Activated naive CD4-positive, alpha-beta T cell treated with anti-CD3 and anti-CD28 coated beads, Interleukin-2, amount 50 U/mL, for 16 hours (primary cell): ENCODE measurements at regions not wholly inside any gene's neighbourhood (a gene's known extent, or its start where the extent isn't known, plus 50 kb on each side); places are given as distances from the start of the nearest gene placed in this dataset.
"Not testable (repeated sequence)": the region's sequence is repeated elsewhere in the genome, so short reads cannot be mapped to it uniquely, and the experiment has no call there.

Source experiments
- DNase-seq: peaks from one replicate; pipeline ENCODE4 v3.0.0-alpha.2; 2020

GRCh38 chr4:18689308-18690115, 668.0 kb upstream of the LCORL start:
- peak; percentile 12 for DNase-seq

DNA sequence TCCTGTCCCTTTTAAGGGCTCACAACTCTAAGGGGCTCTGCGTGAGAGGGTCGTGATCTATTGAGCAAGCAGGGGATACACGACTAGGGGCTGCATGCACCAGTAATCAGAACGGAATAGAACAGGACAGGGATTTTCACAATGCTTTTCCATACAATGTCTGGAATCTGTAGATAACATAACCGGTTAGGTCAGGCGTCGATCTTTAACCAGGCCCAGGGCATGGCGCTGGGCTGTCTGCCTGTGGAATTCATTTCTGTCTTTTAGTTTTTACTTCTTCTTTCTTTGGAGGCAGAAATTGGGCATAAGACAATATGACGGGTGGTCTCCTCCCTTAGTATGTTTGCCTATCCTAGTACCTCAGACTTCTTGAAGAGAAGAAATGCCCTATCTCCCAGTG, 666.8 kb upstream of the LCORL start:
- DNase-seq, result not testable (repeated sequence)

- DNase-seq, result no peak
Observed at GRCh38 chr4:18686338-18687037, 664.9 kb upstream of the LCORL start.

GRCh38 chr4:18684932-18685331, 663.4 kb upstream of the LCORL start:
- no peak for DNase-seq

DNA sequence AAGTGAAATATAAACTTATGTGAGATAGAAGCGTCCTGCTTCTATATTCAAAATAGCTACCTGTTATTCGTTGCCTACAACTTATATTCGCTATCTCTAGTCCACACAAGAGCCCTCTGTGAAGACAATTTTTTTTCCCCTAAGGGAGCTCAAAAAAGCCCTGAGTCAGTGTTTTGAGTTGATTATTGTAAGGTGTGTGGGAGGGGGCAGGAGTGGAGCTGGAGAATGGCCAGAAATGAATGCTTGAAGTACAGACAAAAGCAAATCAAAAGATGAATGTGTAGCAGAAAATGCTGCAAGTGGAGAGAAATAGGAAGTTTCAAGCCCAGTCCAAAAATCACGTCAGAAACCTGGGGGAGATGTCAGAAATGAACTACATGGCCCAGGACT, 655.0 kb upstream of the LCORL start:
- DNase-seq, result no peak

DNA sequence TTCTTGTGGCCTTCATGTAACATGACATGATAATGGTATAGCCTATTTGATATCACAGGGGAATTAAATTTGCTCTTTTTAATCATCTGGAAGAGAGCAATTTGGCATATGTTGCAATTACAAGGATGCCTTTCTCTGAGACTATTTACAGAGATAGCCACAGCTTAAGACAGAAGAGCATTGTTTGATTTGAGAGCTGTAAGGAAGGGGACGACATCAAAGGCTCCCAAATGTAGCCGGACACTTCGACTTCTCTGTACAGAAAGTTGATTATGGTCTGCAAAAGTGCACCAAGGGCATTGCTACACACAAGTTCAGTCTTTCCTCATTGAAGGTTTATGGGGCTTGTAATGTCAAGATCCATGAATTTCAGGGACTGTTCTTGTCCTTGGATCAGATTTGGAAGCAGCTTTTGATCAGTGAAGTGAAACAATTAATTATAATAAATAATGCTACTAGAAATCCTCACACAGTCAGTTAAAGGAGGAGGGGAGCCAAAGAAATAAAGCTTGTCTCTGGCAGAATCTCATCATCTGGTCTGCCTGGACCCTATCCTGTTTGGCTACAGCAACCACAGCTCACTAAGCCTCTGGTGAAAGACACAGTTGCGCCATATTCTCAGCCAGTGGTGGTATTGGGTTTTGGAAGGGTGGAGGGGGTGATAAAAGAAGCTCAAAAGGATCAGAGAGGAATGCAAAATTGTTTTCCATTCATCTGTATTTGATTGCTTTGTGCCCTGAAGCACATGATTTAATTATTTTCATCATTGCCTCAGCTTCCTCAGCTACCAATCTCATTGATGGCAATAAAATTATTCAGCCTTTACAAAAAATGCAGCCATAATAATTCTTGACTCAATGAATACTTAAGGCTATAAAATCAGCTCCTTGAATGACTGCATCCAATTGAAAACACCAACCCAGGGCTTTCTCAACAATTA, 654.3 kb upstream of the LCORL start:
- DNase-seq, result no peak

DNA sequence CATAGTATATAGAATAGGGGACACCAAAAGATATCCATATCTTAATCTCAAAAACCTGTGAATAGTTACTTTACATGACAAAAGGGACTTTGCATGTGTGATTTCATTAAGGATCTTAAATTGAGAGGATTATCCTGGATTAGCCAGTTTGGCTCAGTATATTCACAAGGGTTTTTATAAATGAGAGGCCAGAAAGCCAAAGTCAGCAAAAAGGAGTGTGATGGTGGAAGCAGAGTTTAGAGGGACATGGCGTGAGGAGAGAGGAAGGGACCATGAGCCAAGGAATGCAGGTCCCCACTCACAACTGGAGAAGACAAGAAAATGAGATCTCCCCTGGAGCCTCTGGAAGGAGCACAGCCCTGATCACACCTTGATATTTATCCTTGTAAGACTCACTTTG, 648.5 kb upstream of the LCORL start:
- DNase-seq, result no peak

DNA sequence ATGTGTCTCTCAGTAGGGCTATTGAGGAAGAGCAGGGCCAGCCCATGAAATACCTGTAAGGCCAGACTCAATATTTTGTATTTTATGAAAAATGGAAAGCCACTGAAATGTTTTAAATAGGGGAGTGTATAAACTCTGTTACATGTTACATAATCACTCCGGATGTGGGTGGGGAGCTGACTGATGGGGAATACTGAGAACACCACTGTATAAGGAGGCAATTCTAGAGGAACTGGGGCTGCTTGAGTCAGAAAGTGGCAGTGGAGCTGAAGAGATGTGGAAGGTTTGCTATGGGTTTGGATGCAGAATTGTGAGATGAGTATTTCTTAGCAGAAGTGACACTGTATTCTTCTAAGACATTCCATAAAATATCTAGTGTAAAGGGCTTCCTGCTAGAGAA, 647.8 kb upstream of the LCORL start:
- DNase-seq, result no peak

- no peak for DNase-seq
Observed at GRCh38 chr4:18666322-18666721, 644.8 kb upstream of the LCORL start.

DNA sequence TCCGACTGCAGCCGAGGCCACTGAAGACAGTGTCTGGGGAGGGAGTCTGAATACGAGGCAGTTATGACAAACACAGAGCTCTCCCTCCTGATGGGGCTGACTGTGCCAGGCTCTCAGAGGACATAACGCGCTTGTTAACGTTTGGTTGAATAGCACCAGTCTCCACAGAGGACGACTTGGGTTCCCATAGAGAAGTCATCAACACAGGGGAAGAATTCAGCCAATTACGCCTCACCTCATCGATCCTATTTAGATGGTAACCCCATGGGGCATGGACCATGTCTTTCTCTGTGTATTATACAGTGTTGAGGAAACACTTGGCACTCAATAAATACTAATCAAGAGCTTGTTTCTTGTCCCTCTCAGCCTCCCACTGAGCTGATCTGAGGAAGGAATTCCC, 642.6 kb upstream of the LCORL start:
- DNase-seq, result no peak

DNA sequence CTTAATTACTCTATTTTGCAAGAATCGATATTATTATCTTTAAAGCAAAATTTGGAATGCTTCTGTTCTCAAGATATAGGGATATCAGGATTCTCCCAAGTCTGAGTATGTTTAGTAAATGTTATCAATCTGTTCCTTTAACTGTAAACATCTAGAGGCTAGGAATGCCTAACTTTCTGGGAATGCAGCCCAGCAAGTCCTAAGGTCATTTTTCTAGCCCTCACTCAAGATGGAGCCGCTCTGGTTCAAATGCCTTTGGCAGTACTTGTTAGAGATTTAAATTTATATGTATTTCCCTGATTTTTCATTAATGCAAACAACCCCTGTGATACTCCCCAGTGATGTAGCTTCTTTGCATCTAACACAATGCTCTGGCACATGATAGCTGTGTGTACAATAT, 623.8 kb upstream of the LCORL start:
- no peak for DNase-seq

DNA sequence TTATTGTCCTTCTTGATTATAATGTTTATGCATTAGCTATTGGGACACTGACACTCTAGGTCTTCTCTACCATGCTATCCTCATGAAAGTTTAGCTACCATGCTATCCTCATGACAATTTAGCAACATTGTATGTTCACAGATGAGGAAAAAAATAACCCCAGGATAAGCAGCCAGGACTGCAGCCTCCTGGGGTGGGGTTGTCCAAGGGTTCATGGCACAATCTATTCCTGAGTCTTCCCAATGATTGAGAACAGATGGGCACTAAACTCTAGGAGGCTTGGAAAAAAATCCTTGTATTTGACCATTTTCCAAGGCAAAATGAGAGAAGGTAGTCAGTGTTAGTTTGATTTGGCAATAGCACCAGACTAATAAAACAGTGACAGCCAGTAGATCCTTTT, 619.8 kb upstream of the LCORL start:
- DNase-seq, result no peak

- no peak for DNase-seq
Observed at GRCh38 chr4:18638031-18638430, 616.5 kb upstream of the LCORL start.

GRCh38 chr4:18636001-18636585, 614.5 kb upstream of the LCORL start:
- no peak for DNase-seq

DNA sequence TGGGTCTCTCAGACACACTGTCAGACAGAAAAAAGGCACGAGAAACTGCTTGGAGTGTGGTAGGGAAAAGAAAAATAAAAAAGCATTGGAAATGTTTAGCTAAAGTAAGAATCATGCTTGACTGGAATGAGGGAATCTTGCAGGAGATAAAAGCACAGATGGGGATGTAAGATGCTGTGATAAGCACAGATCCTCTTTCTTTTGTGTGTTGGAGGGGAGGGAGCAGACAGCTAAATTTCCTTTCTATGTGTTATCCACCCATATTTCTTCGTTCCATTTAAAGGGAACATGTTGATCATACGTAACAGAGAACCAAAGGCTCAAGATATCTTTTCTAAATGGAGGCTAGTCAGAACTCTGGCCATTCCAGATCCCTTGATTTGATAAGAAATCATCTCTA, 614.0 kb upstream of the LCORL start:
- DNase-seq, result no peak

- no peak for DNase-seq
Observed at GRCh38 chr4:18631586-18631985, 610.0 kb upstream of the LCORL start.

- DNase-seq, result no peak
Observed at GRCh38 chr4:18630218-18631110, 608.9 kb upstream of the LCORL start.

- no peak for DNase-seq
Observed at GRCh38 chr4:18627447-18628005, 606.0 kb upstream of the LCORL start.

GRCh38 chr4:18626996-18627395, 605.4 kb upstream of the LCORL start:
- no peak for DNase-seq

GRCh38 chr4:18626366-18626765, 604.8 kb upstream of the LCORL start:
- no peak for DNase-seq

GRCh38 chr4:18621186-18621585, 599.6 kb upstream of the LCORL start:
- DNase-seq, result no peak

DNA sequence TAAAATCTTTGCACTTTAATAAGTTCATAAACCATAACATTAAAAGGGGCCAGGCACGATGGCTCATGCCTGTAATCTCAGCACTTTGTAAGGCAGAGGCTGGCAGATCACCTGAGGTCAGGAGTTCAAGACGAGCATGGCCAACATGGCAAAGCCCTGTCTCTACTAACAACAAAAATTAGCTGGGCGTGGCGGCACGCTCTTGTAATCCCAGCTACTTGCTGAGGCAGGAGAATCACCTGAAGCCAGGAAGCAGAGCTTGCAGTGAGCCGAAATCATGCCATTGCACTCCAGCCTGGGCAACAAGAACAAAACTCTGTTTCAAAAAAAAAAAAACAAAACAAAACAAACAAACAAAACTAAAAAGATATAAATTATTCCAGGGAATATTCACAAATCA, 595.2 kb upstream of the LCORL start:
- no peak for DNase-seq
